ENCODE measurements at regions not wholly inside any gene's neighbourhood (a gene's known extent, or its start where the extent isn't known, plus 50 kb on each side); places are given as distances from the start of the nearest gene placed in this dataset.

DNA sequence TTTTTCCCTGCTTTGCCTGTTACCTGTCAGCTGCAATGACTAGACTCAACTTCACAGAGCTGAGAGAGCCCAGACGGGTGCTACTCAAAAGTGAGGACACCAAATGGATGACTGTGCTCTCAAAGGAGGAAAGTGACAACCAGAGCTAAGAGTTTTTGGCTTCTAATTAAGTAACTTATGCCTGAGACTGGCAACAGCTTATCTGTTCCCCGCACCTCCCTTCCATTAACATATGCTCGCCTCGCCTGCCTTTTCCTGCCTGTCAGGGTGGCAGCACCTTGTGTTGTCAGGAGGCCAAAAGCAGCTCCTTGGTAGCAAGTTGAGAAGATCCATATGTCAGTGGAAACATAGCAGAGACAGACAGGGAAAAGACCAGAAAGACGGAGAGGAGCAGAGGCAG, 573.9 kb upstream of the KIRREL3 start:
- TF ChIP-seq, protein P1, sequence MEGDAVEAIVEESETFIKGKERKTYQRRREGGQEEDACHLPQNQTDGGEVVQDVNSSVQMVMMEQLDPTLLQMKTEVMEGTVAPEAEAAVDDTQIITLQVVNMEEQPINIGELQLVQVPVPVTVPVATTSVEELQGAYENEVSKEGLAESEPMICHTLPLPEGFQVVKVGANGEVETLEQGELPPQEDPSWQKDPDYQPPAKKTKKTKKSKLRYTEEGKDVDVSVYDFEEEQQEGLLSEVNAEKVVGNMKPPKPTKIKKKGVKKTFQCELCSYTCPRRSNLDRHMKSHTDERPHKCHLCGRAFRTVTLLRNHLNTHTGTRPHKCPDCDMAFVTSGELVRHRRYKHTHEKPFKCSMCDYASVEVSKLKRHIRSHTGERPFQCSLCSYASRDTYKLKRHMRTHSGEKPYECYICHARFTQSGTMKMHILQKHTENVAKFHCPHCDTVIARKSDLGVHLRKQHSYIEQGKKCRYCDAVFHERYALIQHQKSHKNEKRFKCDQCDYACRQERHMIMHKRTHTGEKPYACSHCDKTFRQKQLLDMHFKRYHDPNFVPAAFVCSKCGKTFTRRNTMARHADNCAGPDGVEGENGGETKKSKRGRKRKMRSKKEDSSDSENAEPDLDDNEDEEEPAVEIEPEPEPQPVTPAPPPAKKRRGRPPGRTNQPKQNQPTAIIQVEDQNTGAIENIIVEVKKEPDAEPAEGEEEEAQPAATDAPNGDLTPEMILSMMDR (IDR thresholded peaks at IDR 0.05; ENCODE audit: extremely low read depth in 1 of 2, insufficient read depth in 1 of 2, low read depth in 1 of 2, low read length in 2 of 2) = no peak
- TF ChIP-seq POLR2AphosphoS5 (IDR thresholded peaks at IDR 0.05; ENCODE audit: insufficient read depth, low read depth, low read length) (no peak), EZH2 (IDR thresholded peaks at IDR 0.05; ENCODE audit: borderline replicate concordance, low read depth, low read length, severe bottlenecking) (no peak), POLR2A (IDR thresholded peaks at IDR 0.05; ENCODE audit: low read depth, low read length) (no peak), MYC (IDR thresholded peaks at IDR 0.05; ENCODE audit: low read depth, low read length) (no peak), FOS (IDR thresholded peaks at IDR 0.05; ENCODE audit: borderline replicate concordance, insufficient read depth, low read length) (no peak), GATA2 (IDR thresholded peaks at IDR 0.05; ENCODE audit: insufficient read depth, insufficient read length, low read depth, low read length) (no peak)
- TF ChIP-seq, protein P2, sequence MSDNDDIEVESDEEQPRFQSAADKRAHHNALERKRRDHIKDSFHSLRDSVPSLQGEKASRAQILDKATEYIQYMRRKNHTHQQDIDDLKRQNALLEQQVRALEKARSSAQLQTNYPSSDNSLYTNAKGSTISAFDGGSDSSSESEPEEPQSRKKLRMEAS (IDR thresholded peaks at IDR 0.05; ENCODE audit: insufficient read depth, insufficient read length) = no peak

All from endothelial cell of umbilical vein (primary cell).